GM12878 (cell line): ENCODE measurements at regions not wholly inside any gene's neighbourhood (a gene's known extent, or its start where the extent isn't known, plus 50 kb on each side); places are given as distances from the start of the nearest gene placed in this dataset.

Experiments
- ATAC-seq: fragments of 200-7000 bp; cut with Tn5 transposase; 3 replicates; pipeline ENCODE4 v1.9.1; 2020; ENCODE audit warnings: mild to moderate bottlenecking, moderate library complexity
- BruUV-seq: library from RNA; stranded (reverse); fragments of 400-500 nt; replicated peaks from 2 replicates; lab custom pipeline; 2021; lab: Mats Ljungman, UMichigan
- CTCF ChIA-PET: fragments of 300-600 bp; sonication (Branson Sonifier 250); formaldehyde crosslinking; extraction: SDS; loops from one replicate; lab custom pipeline; 2021; ENCODE audit warnings: inconsistent platforms; lab: Yijun Ruan, JAX
- POLR2A ChIA-PET: fragments of 350-600 bp; formaldehyde crosslinking; extraction: SDS; loops from one replicate; lab custom pipeline; 2021; ENCODE audit warnings: inconsistent platforms; lab: Charles Lee
- RAD21 ChIA-PET: fragments of 300-600 bp; sonication (Branson Sonifier 250); formaldehyde crosslinking; loops from one replicate; lab custom pipeline; 2023; ENCODE audit warnings: antibody characterized with exemption; ENCODE audit not compliant: unreplicated experiment; lab: Charles Lee
- SMC1A ChIA-PET: fragments of 300-600 bp; sonication (Branson Sonifier 250); formaldehyde crosslinking; loops from one replicate; lab custom pipeline; 2023; ENCODE audit not compliant: unreplicated experiment, uncharacterized antibody; lab: Charles Lee
- DNase-seq: peaks from one replicate; pipeline ENCODE4 v3.0.0-alpha.2; 2011; ENCODE audit warnings: low read depth, low spot score
- FAIRE-seq: peaks from 3 replicates; lab custom pipeline; 2011; peaks lifted over from hg19 to GRCh38; lab: Jason Lieb, UNC
- H2AFZ ChIP-seq: 2 replicates; pipeline ENCODE4 v1.6.0; 2011; ENCODE audit warnings: low read depth, low read length, control low read depth; ENCODE audit not compliant: control insufficient read depth
- H3K27ac ChIP-seq: 2 replicates; pipeline ENCODE4 v1.5.1; 2011; ENCODE audit warnings: control low read depth; ENCODE audit not compliant: control insufficient read depth, insufficient read depth
- H3K27me3 ChIP-seq, 2 experiments: replicated peaks in 1 of 2; 2 replicates each; pipeline versions ENCODE4 v1.6.0 to v1.6.1; 2011; ENCODE audit warnings: low read length in 1 of 2; ENCODE audit not compliant: control insufficient read depth in 2 of 2, insufficient read depth in 2 of 2
- H3K36me3 ChIP-seq, 2 experiments: 2 replicates each; pipeline ENCODE4 v1.5.1; 2011; ENCODE audit warnings: low read length in 1 of 2; ENCODE audit not compliant: control insufficient read depth in 2 of 2, insufficient read depth in 2 of 2
- H3K4me1 ChIP-seq: 2 replicates; pipeline ENCODE4 v1.6.1; 2011; ENCODE audit warnings: mild to moderate bottlenecking, low read length, moderate library complexity, mixed read lengths; ENCODE audit not compliant: control insufficient read depth, insufficient read depth
- H3K4me2 ChIP-seq: 2 replicates; pipeline ENCODE4 v1.6.0; 2011; ENCODE audit warnings: control low read depth; ENCODE audit not compliant: control insufficient read depth, insufficient read depth
- H3K4me3 ChIP-seq: fragments of 200-600 bp; sonication (generic); 2 replicates; pipeline ENCODE4 v1.5.1; 2016
- H3K79me2 ChIP-seq: 2 replicates; pipeline ENCODE4 v1.6.0; 2011; ENCODE audit warnings: low read length; ENCODE audit not compliant: control insufficient read depth, insufficient read depth
- H3K9ac ChIP-seq: 2 replicates; pipeline ENCODE4 v1.8.0; 2011; ENCODE audit warnings: low read length, control low read depth, mixed read lengths; ENCODE audit not compliant: control insufficient read depth, insufficient read depth
- H3K9me3 ChIP-seq: replicated peaks from 3 replicates; pipeline ENCODE4 v1.5.1; 2011; ENCODE audit warnings: mild to moderate bottlenecking, low read length; ENCODE audit not compliant: control insufficient read depth, insufficient read depth
- H4K20me1 ChIP-seq: 2 replicates; pipeline ENCODE4 v1.6.0; 2011; ENCODE audit not compliant: control insufficient read depth, insufficient read depth
- CHD1 ChIP-seq: IDR thresholded peaks from 2 replicates; pipeline ENCODE4 v1.6.1; 2012; ENCODE audit warnings: low read depth, low read length, improper control_type of control experiment
- FOXM1 ChIP-seq: IDR thresholded peaks from 2 replicates; pipeline ENCODE4 v1.6.1; 2012; ENCODE audit warnings: low read depth, mild to moderate bottlenecking, inconsistent platforms, low read length, moderate library complexity
- KDM1A ChIP-seq: fragments of 200-600 bp; sonication (generic); IDR thresholded peaks from 2 replicates; pipeline ENCODE4 v1.6.1; 2016; ENCODE audit warnings: borderline replicate concordance
- KLF5 ChIP-seq: fragments of 450-650 bp; IDR thresholded peaks from 2 replicates; pipeline ENCODE4 v1.6.1; 2014; ENCODE audit warnings: mild to moderate bottlenecking; ENCODE audit not compliant: partially characterized antibody
- NFYA ChIP-seq: IDR thresholded peaks from 2 replicates; pipeline ENCODE4 v1.6.1; 2011; ENCODE audit warnings: low read depth, mild to moderate bottlenecking, low read length, improper control_type of control experiment, borderline replicate concordance
- PKNOX1 ChIP-seq: fragments of 450-650 bp; IDR thresholded peaks from 2 replicates; pipeline ENCODE4 v1.6.1; 2016; ENCODE audit warnings: mild to moderate bottlenecking
- RAD51 ChIP-seq: fragments of 450-650 bp; IDR thresholded peaks from 2 replicates; pipeline ENCODE4 v1.6.1; 2016; ENCODE audit warnings: moderate library complexity, mild to moderate bottlenecking, inconsistent platforms
- SKIL ChIP-seq: fragments of 450-650 bp; IDR thresholded peaks from 2 replicates; pipeline ENCODE4 v1.6.1; 2017; ENCODE audit warnings: mild to moderate bottlenecking, low read depth, inconsistent platforms; ENCODE audit not compliant: poor library complexity, severe bottlenecking
- TCF12 ChIP-seq: IDR thresholded peaks from 2 replicates; pipeline ENCODE4 v1.6.1; 2011; ENCODE audit warnings: low read depth, mild to moderate bottlenecking, low read length
- ZBTB4 ChIP-seq: fragments of 450-650 bp; formaldehyde crosslinking; IDR thresholded peaks from 2 replicates; pipeline ENCODE4 v1.4.0; 2022; ENCODE audit warnings: mild to moderate bottlenecking, moderate library complexity
- ZNF592 ChIP-seq: fragments of 450-650 bp; IDR thresholded peaks from 2 replicates; pipeline ENCODE4 v1.6.1; 2017; ENCODE audit warnings: mild to moderate bottlenecking, moderate library complexity
- WGBS: methylation state at CpG from one replicate; pipeline ENCODE4 v1.1.6; 2016; ENCODE audit warnings: low lambda C conversion rate; ENCODE audit not compliant: insufficient replicate concordance, insufficient coverage; ENCODE audit errors: missing lambda C conversion rate; 5-methylcytosine and 5-hydroxymethylcytosine counted together
- in situ Hi-C: fragments of 300-500 bp; cut with MboI; formaldehyde crosslinking; loops from 9 replicates; pipeline ENCODE4 v1.14.3; 2018; ENCODE audit warnings: mixed read lengths
- intact Hi-C: fragments of 100-400 bp; cut with micrococcal nuclease; formaldehyde crosslinking; loops from one replicate; pipeline ENCODE4 v1.14.2; 2022; ENCODE audit not compliant: unreplicated experiment

- Histone ChIP-seq H2AFZ (no peak overlapping the region), H3K27ac (no peak overlapping the region), H3K4me3 (no peak overlapping the region), H3K9me3 (no peaks in the 10 kb centered on the region), H3K79me2 (no peaks in the 10 kb centered on the region), H3K4me2 (no peak overlapping the region), H4K20me1 (no peaks in the 10 kb centered on the region), H3K9ac (no peak overlapping the region), H3K36me3 (no peaks in the 10 kb centered on the region), H3K4me1 (no peaks in the 10 kb centered on the region), H3K27me3 (no peaks in the 10 kb centered on the region; a peak in 1 of 4 replicates)
- ATAC-seq = no peak
- no peak for FAIRE-seq
- RAD21 ChIA-PET = no interaction called here
- SMC1A ChIA-PET = no interaction called here
- in situ Hi-C loops (no loop called here), intact Hi-C loops (no loop called here)
- BruUV-seq = no TSS peak
- CTCF ChIA-PET = interaction anchor here (0.6 to 0.8 kb wide), 2 partner anchors 11 to 362 kb away, joined by 3 to 4 read pairs; no protein-coding TSS in a partner anchor
- POLR2A ChIA-PET = no interaction called here
- DNase-seq = no peak
- WGBS = 18% methylated on average over 43 of the region's 43 CpGs
- TF ChIP-seq CHD1 (no peak), TCF12 (no peak), FOXM1 (no peak), KLF5 (no peak), PKNOX1 (no peak), ZBTB4 (CRISPR knock-in tag) (no peak), KDM1A (no peak), RAD51 (no peak), ZNF592 (no peak), NFYA (no peak), SKIL (no peak)
These were observed 54.2 kb upstream of the PTPRS start for GRCh38 chr19:5394551-5395505.
